HG03139 (cell line): ENCODE measurements at regions not wholly inside any gene's neighbourhood (a gene's known extent, or its start where the extent isn't known, plus 50 kb on each side); places are given as distances from the start of the nearest gene placed in this dataset.
"Not testable (repeated sequence)": the region's sequence is repeated elsewhere in the genome, so short reads cannot be mapped to it uniquely, and the experiment has no call there.

ENCODE experiments used
- ATAC-seq: cut with Tn5 transposase; IDR thresholded peaks from one replicate; pipeline ENCODE4 v1.9.1; 2021; ENCODE audit not compliant: unreplicated experiment

- ATAC-seq = no peak
These were observed 112.0 kb downstream of the ZNF648 start for GRCh38 chr1:181949500-181949899.

DNA sequence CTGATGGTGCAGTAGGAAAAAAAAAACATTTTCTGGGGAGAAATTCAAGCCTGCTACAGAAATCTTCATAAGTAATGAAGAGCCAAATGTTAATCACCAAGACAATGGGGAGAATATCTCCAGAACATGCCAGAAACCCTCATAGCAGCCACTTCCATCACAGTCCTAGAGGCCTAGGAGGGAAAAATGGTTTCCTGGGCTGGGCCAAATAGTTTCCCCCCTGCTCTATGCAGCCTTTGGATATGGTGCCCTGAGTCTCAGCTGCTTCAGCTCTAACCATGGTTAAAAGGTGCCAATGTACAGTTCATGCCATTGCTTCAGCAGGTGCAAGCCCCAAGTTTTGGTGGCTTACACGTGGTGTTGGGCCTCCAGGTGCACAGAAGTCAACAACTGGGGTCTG is 113.1 kb downstream of the ZNF648 start:
- no peak for ATAC-seq

- no peak for ATAC-seq
These were observed 114.1 kb downstream of the ZNF648 start for GRCh38 chr1:181947441-181947840.

DNA sequence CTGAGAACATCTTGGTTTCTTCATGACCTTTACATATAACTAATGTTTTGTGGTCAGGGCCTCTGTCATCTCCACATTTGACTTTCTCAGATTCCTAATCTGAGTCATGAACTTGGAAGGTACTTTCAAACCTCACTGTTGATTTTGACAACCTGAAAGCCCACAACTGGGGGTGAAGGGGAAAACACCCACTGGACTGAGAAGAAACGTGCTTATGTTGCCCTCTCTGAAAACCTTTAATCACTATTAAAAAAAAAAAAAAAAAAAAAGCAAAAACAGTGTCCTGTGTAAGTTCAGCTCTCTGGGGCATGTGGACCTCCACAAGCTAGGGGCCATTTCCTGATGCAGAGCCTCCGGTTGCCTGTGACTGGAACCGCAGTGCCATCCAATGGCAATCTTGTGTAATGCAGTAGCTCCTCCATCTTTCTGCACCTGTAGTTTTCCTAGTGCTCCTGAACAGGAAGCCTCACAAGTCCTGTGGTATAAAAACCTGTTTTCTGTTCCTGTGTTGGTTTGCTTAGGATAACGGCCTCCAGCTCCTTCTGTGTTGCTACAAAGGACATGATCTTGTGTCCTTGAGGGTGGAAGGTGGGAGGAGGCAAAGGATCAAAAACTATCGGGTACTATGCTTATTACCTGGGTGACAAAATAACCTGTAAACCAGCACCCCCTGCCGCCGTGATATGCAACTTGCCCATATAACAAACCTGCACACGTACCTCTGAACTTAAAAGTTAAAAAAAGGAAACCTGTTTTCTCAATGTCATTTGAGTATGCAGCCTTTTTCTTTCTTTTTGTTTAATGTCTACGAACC is 124.5 kb downstream of the ZNF648 start:
- peak; percentile 78 for ATAC-seq

DNA sequence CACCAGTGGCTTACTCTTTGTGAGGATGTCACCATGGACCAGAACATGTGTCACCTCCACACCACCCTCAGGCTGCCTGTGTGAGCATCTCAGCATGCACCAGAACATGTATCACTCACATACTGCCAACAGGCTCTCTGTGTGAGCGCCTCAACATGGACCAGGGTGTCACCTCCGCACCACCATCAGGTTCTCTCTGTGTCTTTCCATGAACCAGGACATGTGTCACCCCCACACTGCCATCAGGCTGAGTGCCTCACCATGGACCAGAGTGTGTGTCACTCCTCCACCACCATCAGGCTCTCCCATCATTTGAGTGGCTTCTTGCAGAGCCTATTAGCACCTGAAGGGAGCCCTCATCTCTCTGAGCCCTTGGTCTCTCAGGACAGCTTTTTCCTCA is 125.2 kb downstream of the ZNF648 start:
- ATAC-seq = peak; percentile 25

- ATAC-seq = no peak
These were observed 129.6 kb downstream of the ZNF648 start for GRCh38 chr1:181931873-181932272.

DNA sequence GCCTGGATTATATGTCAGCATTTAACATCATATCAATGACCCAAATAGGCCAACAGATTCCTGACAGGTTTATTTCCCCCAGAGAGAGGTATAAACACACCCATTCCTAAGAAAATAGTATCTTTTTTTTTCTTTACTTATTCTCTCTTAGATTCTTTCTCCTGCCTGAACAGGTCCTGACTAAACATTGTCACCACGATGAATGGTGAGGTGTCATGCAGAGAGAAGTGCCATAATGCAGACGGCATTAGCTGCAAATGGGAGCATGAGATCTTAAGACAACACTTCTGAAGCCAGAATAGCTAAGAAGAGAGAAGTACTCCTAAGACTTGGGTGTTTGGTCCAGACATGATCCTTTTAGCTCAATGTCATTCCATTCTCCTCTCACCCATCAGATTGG is 131.3 kb downstream of the ZNF648 start:
- ATAC-seq = no peak

DNA sequence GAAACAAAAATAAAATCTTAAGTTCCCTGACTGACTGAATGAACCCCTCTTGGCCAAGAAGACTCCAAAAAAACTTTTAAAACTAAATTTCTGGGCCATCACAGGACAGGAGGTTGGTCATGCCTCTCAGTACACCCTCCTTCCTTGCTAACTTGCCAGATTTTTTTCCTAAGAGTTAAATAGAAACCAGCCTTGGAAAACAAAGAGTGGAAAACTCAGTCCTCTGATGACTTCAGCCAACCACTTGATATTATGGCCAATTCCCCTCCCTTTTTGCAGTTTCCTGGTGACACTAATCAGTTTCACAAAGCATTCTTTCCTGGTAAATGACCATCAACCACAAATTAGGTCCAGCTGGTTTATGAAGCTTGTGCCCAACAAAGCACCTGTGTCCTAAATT is 134.8 kb downstream of the ZNF648 start:
- ATAC-seq = no peak

DNA sequence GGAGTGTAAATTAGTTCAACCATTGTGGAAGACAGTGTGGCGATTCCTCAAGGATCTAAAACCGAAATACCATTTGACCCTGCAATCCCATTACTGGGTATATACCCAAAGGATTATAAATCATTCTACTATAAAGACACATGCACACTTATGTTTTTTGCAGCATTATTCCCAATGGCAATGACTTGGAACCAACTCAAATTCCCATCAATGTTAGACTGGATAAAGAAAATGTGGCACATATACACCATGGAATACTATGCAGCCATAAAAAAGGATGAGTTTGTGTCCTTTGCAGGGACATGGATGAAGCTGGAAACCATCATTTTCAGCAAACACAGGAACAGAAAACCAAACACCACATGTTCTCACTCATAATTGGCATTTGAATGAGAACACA is 137.5 kb downstream of the ZNF648 start:
- not testable (repeated sequence) for ATAC-seq

- ATAC-seq = no peak
These were observed 142.0 kb downstream of the ZNF648 start for GRCh38 chr1:181919542-181919941.

DNA sequence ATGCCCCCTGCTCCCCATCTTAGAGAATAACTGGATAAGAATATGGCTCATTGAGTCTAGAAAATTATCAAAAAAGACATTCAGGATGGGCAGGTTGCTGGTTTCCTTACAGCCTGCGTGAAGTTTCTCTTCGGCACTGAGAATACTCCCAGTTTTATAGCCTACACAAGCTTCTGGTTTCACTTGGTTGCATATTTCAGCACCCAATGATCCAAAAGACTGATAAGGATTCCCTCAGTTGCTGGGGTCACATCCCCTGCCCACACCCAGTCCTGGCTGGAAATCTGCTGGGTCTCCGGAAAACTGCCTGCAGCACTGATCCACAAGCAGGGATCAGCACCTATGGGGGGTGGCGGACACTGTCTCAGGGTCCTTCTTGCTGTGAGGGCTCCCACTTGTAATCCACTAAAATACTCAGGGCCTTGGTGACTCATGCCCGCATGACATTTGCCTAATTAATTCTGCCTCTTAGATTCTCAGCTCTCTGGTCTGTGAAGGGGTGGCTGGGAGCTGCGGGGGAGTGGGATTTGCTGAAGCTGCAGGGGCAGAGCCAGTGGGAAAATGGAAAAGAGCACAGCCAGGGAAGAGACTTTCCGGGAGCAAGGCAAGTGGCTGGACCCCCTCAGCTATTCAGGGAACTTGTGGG is 142.5 kb downstream of the ZNF648 start:
- no peak for ATAC-seq

- ATAC-seq = no peak
These were observed 149.8 kb downstream of the ZNF648 start for GRCh38 chr1:181911715-181912114.

GRCh38 chr1:181910905-181911304 is 150.6 kb downstream of the ZNF648 start:
- ATAC-seq = no peak

GRCh38 chr1:181909010-181909409 is 152.5 kb downstream of the ZNF648 start:
- ATAC-seq = no peak

GRCh38 chr1:181906631-181907030 is 154.9 kb downstream of the ZNF648 start:
- ATAC-seq = no peak

DNA sequence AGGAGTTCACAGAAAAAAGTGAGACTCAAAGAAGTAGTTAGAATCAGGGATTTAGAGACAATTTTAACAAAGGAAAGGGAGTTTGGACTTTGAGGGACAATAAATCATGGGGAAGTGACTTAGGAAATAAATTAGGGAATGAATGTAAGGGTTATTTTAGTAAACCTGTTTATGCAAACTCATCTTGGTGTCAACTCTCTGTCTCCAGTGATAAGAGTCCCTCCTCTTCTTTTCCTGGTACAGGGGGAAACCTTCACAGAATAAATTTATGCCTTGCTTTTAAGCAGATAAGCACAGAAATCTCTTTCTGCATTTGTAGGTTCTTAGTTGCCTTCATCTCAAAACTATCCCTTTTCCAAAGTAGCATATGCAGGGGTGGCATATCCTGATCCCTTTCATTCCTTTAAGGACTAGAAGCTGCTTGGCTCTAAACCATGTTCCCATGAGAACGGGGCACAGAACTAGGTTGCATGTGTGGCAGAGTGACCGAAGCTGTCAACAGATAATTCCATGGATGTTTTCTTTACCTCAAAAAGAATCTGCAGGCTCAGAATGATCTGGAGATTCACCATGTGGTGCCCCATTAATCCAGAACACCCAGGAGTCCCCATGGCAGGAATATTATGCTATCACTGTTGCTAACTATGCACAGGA is 155.4 kb downstream of the ZNF648 start:
- no peak for ATAC-seq

DNA sequence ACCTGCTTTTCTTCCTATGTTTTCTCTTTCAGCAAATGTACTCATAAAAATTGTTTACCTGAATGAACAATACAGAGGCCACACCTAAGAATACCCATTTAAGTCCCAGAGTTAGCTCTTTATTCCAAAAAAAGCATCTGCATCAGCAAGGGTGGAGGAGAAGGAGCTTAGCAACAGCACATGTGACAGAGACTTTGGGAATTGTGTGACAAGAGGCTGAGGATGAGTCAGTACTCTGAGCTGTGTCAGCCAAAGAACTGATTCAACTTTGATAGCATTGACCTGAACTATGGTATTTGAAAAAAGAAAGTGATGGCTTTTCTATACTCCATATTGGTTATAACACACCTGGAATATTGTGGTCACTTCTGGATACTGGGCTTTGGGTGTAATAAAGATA is 162.7 kb downstream of the ZNF648 start:
- no peak for ATAC-seq

DNA sequence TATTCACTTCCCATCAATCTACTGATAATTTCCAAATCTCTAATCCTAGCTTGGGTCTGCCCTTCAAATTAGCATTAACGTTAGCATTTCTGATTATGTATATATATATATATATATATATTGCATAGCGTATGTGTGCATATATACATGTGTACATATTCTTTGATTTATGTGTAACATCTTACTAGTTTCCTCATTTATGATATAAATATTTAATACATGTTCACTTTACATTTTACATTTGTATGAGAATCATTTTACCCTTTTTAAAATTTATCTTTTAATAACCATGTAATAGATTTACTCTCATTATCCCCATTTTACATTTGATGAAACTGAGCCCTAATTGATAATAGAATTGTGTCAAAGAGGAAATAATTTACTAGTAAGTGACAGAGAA is 164.7 kb downstream of the ZNF648 start:
- no peak for ATAC-seq

GRCh38 chr1:181894439-181894859 is 167.1 kb downstream of the ZNF648 start:
- ATAC-seq = no peak

DNA sequence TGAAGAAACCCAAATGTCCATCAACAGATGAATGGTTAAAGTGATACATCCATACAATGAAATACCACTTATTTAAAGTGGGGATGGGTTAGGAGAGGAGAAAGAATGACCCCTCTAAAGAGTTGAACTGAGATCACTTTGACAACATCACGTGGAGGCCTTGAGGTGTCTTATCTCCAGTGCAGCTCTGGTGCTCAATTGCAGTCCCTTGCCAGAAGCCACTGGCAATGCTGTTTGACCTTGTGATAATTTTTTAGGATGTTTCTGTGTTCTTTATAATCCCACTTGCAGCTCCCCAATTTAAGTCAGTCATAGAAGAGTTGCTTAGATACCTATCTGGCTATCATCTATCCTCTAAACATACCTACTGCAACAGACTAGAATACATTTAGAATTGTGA is 167.6 kb downstream of the ZNF648 start:
- no peak for ATAC-seq

DNA sequence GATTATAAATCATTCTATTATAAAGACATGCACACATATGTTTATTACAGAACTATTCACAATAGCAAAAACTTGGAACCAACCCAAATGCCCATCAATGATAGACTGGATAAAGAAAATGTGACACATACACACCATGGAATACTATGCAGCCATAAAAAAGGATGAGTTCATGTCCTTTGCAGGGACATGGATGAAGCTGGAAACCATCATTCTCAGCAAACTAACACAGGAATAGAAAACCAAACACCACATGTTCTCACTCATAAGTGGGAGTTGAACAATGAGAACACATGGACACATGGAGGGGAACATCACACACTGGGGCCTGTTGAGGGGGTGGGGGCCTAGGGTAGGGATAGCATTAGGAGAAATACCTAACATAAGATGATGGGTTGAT is 168.4 kb downstream of the ZNF648 start:
- not testable (repeated sequence) for ATAC-seq

- no peak for ATAC-seq
These were observed 188.9 kb downstream of the ZNF648 start for GRCh38 chr1:181872562-181872961.
